Stimulated activated CD4-positive, alpha-beta T cell treated with anti-CD3 and anti-CD28 coated beads, Interleukin-4, amount 100 ng/mL, for 4 hours (primary cell): ENCODE measurements at regions not wholly inside any gene's neighbourhood (a gene's known extent, or its start where the extent isn't known, plus 50 kb on each side); places are given as distances from the start of the nearest gene placed in this dataset.
"Not testable (repeated sequence)": the region's sequence is repeated elsewhere in the genome, so short reads cannot be mapped to it uniquely, and the experiment has no call there.

Source experiments
- DNase-seq, 2 experiments: peaks; one replicate each; pipeline ENCODE4 v3.0.0-alpha.2; 2020

GRCh38 chrX:140053846-140054245 lies 88.5 kb upstream of the CXorf66 start:
- no peak for DNase-seq

- DNase-seq: no peak
Observed at GRCh38 chrX:140050906-140051305, 85.6 kb upstream of the CXorf66 start.

GRCh38 chrX:140040386-140040785 lies 75.1 kb upstream of the CXorf66 start:
- DNase-seq: no peak

GRCh38 chrX:140038842-140039241 lies 73.5 kb upstream of the CXorf66 start:
- DNase-seq: no peak

- DNase-seq: no peak
Observed at GRCh38 chrX:140034916-140035315, 69.6 kb upstream of the CXorf66 start.

GRCh38 chrX:140022482-140022881 lies 57.2 kb upstream of the CXorf66 start:
- DNase-seq: no peak

GRCh38 chrX:140019134-140019533 lies 53.8 kb upstream of the CXorf66 start:
- not testable (repeated sequence) for DNase-seq
